NCI-H146 treated with DMSO at 0.1 percent for 48 hours (cell line): ENCODE measurements at regions not wholly inside any gene's neighbourhood (a gene's known extent, or its start where the extent isn't known, plus 50 kb on each side); places are given as distances from the start of the nearest gene placed in this dataset.
"Not testable (repeated sequence)": the region's sequence is repeated elsewhere in the genome, so short reads cannot be mapped to it uniquely, and the experiment has no call there.

ENCODE experiments used
- DNase-seq: peaks from one replicate; lab custom pipeline; 2025; ENCODE audit not compliant: unreplicated experiment; lab: John Stamatoyannopoulos, UW

- DNase-seq = no peak
Measured at GRCh38 chr4:26044524-26044923, 130.5 kb downstream of the SMIM20 start.

GRCh38 chr4:26044983-26045382, 131.0 kb downstream of the SMIM20 start:
- DNase-seq = no peak

GRCh38 chr4:26047795-26048194, 133.8 kb downstream of the SMIM20 start:
- no peak for DNase-seq

GRCh38 chr4:26048378-26048882, 134.4 kb downstream of the SMIM20 start:
- no peak for DNase-seq

GRCh38 chr4:26048950-26049349, 134.9 kb downstream of the SMIM20 start:
- DNase-seq = no peak

GRCh38 chr4:26049447-26049846, 135.4 kb downstream of the SMIM20 start:
- no peak for DNase-seq

- no peak for DNase-seq
Measured at GRCh38 chr4:26050212-26050643, 136.2 kb downstream of the SMIM20 start.

- DNase-seq = no peak
Measured at GRCh38 chr4:26050671-26051070, 136.7 kb downstream of the SMIM20 start.

DNA sequence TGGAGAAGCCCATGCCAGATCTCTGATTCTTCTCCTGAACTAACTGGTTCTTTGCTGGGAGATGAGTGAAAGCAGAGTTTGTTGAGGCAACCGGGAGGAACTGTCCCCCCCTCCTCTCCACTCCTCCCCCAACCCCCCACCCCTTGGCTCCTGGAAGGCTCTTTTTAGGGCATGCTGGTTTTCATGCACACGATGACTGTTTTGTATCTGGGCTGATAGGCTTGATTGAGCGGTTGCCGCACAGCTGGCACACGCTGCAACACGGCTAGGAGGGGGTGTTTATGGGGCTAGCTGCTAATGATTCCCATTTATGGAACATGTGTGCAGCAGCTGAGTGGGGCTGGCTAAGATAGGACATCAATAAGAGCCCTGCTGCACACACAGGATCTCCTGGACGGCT, 137.2 kb downstream of the SMIM20 start:
- no peak for DNase-seq

- no peak for DNase-seq
Measured at GRCh38 chr4:26052663-26053541, 138.9 kb downstream of the SMIM20 start.

- no peak for DNase-seq
Measured at GRCh38 chr4:26053761-26054160, 139.7 kb downstream of the SMIM20 start.

DNA sequence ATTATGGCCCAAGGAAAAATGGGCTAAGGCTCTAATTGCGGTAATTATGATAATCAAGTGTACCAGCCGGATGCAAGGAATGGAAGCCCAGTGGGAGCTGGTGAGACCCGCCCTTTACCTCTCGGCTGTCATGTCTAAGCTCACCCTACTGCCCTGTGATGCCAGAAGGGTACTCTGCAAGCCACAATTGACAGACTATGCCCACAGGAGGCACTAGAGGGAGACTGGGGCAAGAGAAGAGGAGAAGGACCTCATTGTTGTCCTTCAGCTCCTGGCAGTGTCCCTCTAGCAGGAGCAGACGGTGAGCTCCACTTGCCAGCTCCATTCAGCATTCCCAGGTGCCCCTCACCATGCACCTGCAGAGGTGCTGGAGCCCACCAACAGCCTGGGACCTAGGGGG, 141.8 kb downstream of the SMIM20 start:
- no peak for DNase-seq

GRCh38 chr4:26056406-26056805, 142.4 kb downstream of the SMIM20 start:
- no peak for DNase-seq

- DNase-seq = not testable (repeated sequence)
Measured at GRCh38 chr4:26057839-26058238, 143.8 kb downstream of the SMIM20 start.

- no peak for DNase-seq
Measured at GRCh38 chr4:26058537-26058936, 144.5 kb downstream of the SMIM20 start.

DNA sequence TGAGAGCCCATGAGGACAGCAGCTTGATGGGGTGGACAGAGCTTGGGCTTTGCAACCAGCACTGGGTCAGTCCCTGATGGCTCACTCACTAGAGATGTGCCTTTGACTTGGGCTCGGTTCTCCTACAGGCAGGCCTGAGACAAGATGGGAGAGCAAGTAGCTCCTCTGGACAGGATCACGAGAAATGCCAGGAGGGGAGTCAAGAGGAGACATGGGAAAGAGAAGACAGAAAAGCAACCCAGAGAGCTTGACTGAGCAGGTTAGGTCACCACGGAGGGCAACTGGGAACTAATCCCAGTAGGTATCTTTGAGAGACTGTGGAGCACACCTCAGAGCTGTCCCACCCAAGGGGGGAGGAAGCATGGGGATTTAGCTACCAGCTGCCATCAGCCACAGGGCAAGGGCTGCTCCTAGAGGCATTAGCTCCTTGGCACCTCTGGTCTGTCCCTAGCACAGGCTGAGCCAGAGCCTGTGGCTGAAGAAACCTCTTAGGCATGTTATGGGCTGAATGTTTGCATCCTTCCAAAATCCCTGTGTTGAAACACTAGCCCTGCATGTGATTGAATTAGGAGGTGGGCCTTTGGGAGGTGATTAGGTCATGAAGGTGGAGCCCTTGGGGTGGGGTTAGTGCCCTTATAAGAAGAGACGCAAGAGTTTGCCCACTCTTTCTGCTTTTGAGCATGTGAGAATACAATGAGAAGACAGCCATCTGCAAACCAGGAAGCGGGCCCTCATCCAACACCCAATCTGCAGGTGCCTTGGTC, 145.6 kb downstream of the SMIM20 start:
- DNase-seq = no peak

DNA sequence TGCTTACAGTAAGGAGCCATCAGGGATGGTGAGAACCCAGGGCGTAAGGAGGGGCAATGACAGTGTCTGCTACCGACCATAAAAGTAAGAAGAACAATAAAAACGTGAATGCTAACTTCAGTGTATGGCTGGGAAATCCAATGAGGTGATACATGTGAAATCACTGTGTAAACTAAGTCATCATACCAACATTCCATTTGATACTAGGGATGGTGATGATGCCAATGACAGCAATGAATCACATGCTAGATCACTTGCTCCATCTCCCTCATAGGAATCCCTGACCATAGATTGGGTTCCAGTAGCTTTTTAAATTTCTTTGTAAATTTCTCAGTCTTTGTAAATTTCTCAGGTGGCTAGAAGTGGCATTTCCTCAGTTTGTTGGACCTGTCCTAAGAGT, 146.3 kb downstream of the SMIM20 start:
- no peak for DNase-seq

GRCh38 chr4:26061248-26061986, 147.4 kb downstream of the SMIM20 start:
- DNase-seq = no peak

DNA sequence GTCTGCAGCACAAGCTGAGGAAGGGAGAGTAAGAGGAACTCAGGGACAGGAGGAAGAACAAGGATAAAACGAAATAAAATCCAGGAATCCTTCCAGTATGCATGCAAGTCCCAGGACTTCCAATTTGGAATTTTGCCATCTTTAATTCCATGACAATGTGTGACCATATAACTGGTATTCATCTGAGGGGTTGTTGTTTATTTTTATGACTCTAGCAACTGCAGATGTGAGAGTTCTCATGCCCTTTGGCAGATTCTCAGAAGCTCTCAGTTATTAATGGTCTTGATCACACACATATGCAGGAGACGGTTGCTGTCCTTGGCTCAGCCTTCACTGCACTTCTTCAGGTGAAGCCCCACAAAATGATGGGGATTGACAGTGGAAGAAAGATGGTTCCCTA, 148.2 kb downstream of the SMIM20 start:
- DNase-seq = no peak

DNA sequence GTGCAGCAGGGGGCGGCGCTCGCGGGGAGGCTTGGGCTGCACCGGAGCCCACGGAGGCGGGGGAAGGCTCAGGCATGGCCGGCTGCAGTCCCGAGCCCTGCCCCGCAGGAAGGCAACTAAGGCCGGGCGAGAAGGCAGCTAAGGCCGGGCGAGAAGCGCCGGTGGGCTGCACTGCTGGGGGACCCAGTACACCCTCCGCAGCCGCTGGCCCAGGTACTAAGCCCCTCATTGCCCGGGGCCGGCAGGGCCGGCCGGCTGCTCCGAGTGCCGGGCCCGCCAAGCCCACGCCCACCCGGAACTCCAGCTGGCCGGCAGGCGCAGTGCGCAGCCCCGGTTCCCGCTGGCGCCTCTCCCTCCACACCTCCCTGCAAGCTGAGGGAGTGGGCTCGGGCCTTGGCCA, 150.0 kb downstream of the SMIM20 start:
- DNase-seq = not testable (repeated sequence)

GRCh38 chr4:26065833-26066232, 151.8 kb downstream of the SMIM20 start:
- no peak for DNase-seq
